ENCODE measurements at regions not wholly inside any gene's neighbourhood (a gene's known extent, or its start where the extent isn't known, plus 50 kb on each side); places are given as distances from the start of the nearest gene placed in this dataset.

GRCh38 chr13:79884890-79885289 lies 403.9 kb downstream of the NDFIP2 start:
- no peak for DNase-seq
- Histone ChIP-seq H3K23me2 (ENCODE audit: insufficient read length, low read depth, low read length, poor library complexity, severe bottlenecking) (no peaks in the 10 kb centered on the region), H2BK20ac (ENCODE audit: low read depth, low read length, poor library complexity, severe bottlenecking) (no peak overlapping the region), H3K79me1 (ENCODE audit: insufficient read depth, low read depth, low read length, poor library complexity, severe bottlenecking) (no peaks in the 10 kb centered on the region), H4K5ac (ENCODE audit: insufficient read length, low read depth, low read length) (no peak overlapping the region), H2AK5ac (ENCODE audit: insufficient read length, low read length) (no peak overlapping the region), H3K18ac (ENCODE audit: insufficient read length, low read depth, low read length) (no peak overlapping the region), H3K27me3 (ENCODE audit: insufficient read depth, low read length) (no peaks in the 10 kb centered on the region), H3K4me2 (ENCODE audit: insufficient read depth, insufficient read length, low read length) (no peak overlapping the region), H4K20me1 (ENCODE audit: control insufficient read depth, insufficient read depth, insufficient read length) (no peaks in the 10 kb centered on the region), H3K56ac (ENCODE audit: insufficient read length, low read depth, low read length) (no peak overlapping the region), H3K9ac (ENCODE audit: extremely low read depth, insufficient read length, low read length) (no peak overlapping the region), H2BK15ac (ENCODE audit: low read depth, low read length) (no peak overlapping the region), H2BK12ac (ENCODE audit: insufficient read length, low read depth, low read length) (no peak overlapping the region), H4K91ac (ENCODE audit: insufficient read length, low read depth, low read length) (no peak overlapping the region), H3K14ac (ENCODE audit: insufficient read depth, low read length) (no peak overlapping the region), H4K8ac (replicated peaks; ENCODE audit: insufficient read length, low read depth, low read length) (no peak overlapping the region), H3K9me3 (ENCODE audit: control insufficient read depth, low read depth, low read length) (no peaks in the 10 kb centered on the region), H3K4ac (ENCODE audit: low read depth, low read length) (no peak overlapping the region), H3K4me1 (ENCODE audit: insufficient read depth, low read length) (no peaks in the 10 kb centered on the region), H3K79me2 (ENCODE audit: insufficient read depth, low read length) (no peaks in the 10 kb centered on the region), H3K23ac (ENCODE audit: insufficient read length, low read depth, low read length) (no peak overlapping the region), H2BK5ac (ENCODE audit: insufficient read length, low read length) (no peak overlapping the region), H3K27ac (ENCODE audit: insufficient read length, low read depth, low read length) (no peak overlapping the region), H2AFZ (ENCODE audit: low read length) (no peak overlapping the region), H2BK120ac (ENCODE audit: low read depth, low read length, poor library complexity, severe bottlenecking) (no peak overlapping the region), H3T11ph (ENCODE audit: low read length) (no peak overlapping the region)
- H3K9me3 Mint-ChIP-seq = no peaks in the 10 kb centered on the region; a peak in 1 of 5 replicates
- TF ChIP-seq CTCF (conservative IDR thresholded peaks at IDR 0.05) = no peak
- no peaks in the 10 kb centered on the region; the same call in 1 of the 2 replicates for H3K27me3 Mint-ChIP-seq (ENCODE audit: low read depth)
- peaks cover 0 to 4% (median 0%) of the 10 kb centered on the region in 3 experiments; a peak in 3 of 7 replicates for H3K36me3 Mint-ChIP-seq (ENCODE audit: insufficient read depth in 1 of 3, low read depth in 3 of 3)
- peaks cover 22 to 23% of the 10 kb centered on the region in 2 experiments for H3K4me1 Mint-ChIP-seq
- WGBS (ENCODE audit: extremely low coverage, insufficient read length, low lambda C conversion rate) = no CpG with 5 or more reads among the region's 2 CpGs
- H3K27ac Mint-ChIP-seq = no peak overlapping the region
- no peak overlapping the region for H3K4me3 Mint-ChIP-seq
